GM12891 (cell line): ENCODE measurements at regions not wholly inside any gene's neighbourhood (a gene's known extent, or its start where the extent isn't known, plus 50 kb on each side); places are given as distances from the start of the nearest gene placed in this dataset.
"Not testable (repeated sequence)": the region's sequence is repeated elsewhere in the genome, so short reads cannot be mapped to it uniquely, and the experiment has no call there.

ENCODE experiments used
- DNase-seq: peaks from one replicate; pipeline ENCODE4 v3.0.0; 2011; ENCODE audit warnings: low spot score; ENCODE audit not compliant: insufficient read length
- FAIRE-seq: peaks from 2 replicates; lab custom pipeline; 2011; peaks lifted over from hg19 to GRCh38; lab: Jason Lieb, UNC
- PAX5 ChIP-seq: IDR thresholded peaks from 2 replicates; pipeline ENCODE4 v1.6.1; 2011; ENCODE audit warnings: low read length, moderate library complexity, mild to moderate bottlenecking; ENCODE audit not compliant: insufficient read depth, severe bottlenecking
- POLR2A ChIP-seq: IDR thresholded peaks from 2 replicates; pipeline ENCODE4 v1.6.1; 2011; ENCODE audit warnings: low read depth, low read length, control low read depth
- POLR2AphosphoS5 ChIP-seq: IDR thresholded peaks from 2 replicates; pipeline ENCODE4 v1.6.1; 2011; ENCODE audit warnings: low read depth, low read length, control low read depth
- POU2F2 ChIP-seq: IDR thresholded peaks from 2 replicates; pipeline ENCODE4 v1.6.1; 2011; ENCODE audit warnings: low read depth, mild to moderate bottlenecking, control low read depth, low read length, moderate library complexity
- SPI1 ChIP-seq: IDR thresholded peaks from 2 replicates; pipeline ENCODE4 v1.6.1; 2011; ENCODE audit warnings: low read depth, low read length, control low read depth
- TAF1 ChIP-seq: IDR thresholded peaks from 2 replicates; pipeline ENCODE4 v1.6.1; 2011; ENCODE audit warnings: low read depth, low read length, control low read depth

- no peak for TF ChIP-seq PAX5
- no peak for TF ChIP-seq SPI1
- no peak for TF ChIP-seq TAF1
- TF ChIP-seq POU2F2: no peak
- TF ChIP-seq POLR2AphosphoS5: no peak
- no peak for TF ChIP-seq POLR2A
- DNase-seq (no peak), FAIRE-seq (no peak)
These were observed 51.2 kb upstream of the PRR5 start for GRCh38 chr22:44650806-44651205.

GRCh38 chr22:44648821-44649565 lies 53.0 kb upstream of the PRR5 start:
- DNase-seq: no peak
- FAIRE-seq: no peak
- TF ChIP-seq POLR2AphosphoS5 (no peak), PAX5 (no peak), TAF1 (no peak), SPI1 (no peak), POLR2A (no peak), POU2F2 (no peak)

GRCh38 chr22:44648085-44648820 lies 53.8 kb upstream of the PRR5 start:
- no peak for DNase-seq
- FAIRE-seq: no peak
- TF ChIP-seq TAF1 (no peak), POU2F2 (no peak), POLR2AphosphoS5 (no peak), PAX5 (no peak), SPI1 (no peak), POLR2A (no peak)

GRCh38 chr22:44647141-44647540 lies 54.9 kb upstream of the PRR5 start:
- no peak for FAIRE-seq
- TF ChIP-seq POLR2A: no peak
- TF ChIP-seq PAX5: no peak
- no peak for TF ChIP-seq POU2F2
- no peak for TF ChIP-seq SPI1
- no peak for TF ChIP-seq TAF1
- no peak for TF ChIP-seq POLR2AphosphoS5
- DNase-seq: no peak

- no peak for FAIRE-seq
- DNase-seq: no peak
- TF ChIP-seq PAX5 (no peak), SPI1 (no peak), POU2F2 (no peak), POLR2A (no peak), TAF1 (no peak), POLR2AphosphoS5 (no peak)
These were observed 55.3 kb upstream of the PRR5 start for GRCh38 chr22:44646668-44647067.

- DNase-seq (no peak), FAIRE-seq (no peak)
- TF ChIP-seq POLR2AphosphoS5 (no peak), PAX5 (no peak), SPI1 (no peak), TAF1 (no peak), POU2F2 (no peak), POLR2A (no peak)
These were observed 55.9 kb upstream of the PRR5 start for GRCh38 chr22:44646141-44646540.

GRCh38 chr22:44645531-44645930 lies 56.5 kb upstream of the PRR5 start:
- TF ChIP-seq TAF1: no peak
- TF ChIP-seq POLR2AphosphoS5: no peak
- TF ChIP-seq SPI1: no peak
- no peak for TF ChIP-seq POLR2A
- no peak for TF ChIP-seq POU2F2
- TF ChIP-seq PAX5: no peak
- DNase-seq: no peak
- no peak for FAIRE-seq

GRCh38 chr22:44645083-44645482 lies 56.9 kb upstream of the PRR5 start:
- FAIRE-seq (no peak), DNase-seq (no peak)

GRCh38 chr22:44643526-44644101 lies 58.4 kb upstream of the PRR5 start:
- FAIRE-seq, DNase-seq: not testable (repeated sequence)

More at GRCh38 chr22:44645083-44645482, 56.9 kb upstream of the PRR5 start:
- TF ChIP-seq POLR2AphosphoS5: no peak
- TF ChIP-seq POLR2A: no peak
- no peak for TF ChIP-seq TAF1
- no peak for TF ChIP-seq PAX5
- TF ChIP-seq SPI1: no peak
- TF ChIP-seq POU2F2: no peak

GRCh38 chr22:44642096-44642644 lies 59.8 kb upstream of the PRR5 start:
- DNase-seq (no peak), FAIRE-seq (no peak)
- TF ChIP-seq SPI1 (no peak), POLR2A (no peak), TAF1 (no peak), PAX5 (no peak)
